ENCODE measurements at regions not wholly inside any gene's neighbourhood (a gene's known extent, or its start where the extent isn't known, plus 50 kb on each side); places are given as distances from the start of the nearest gene placed in this dataset.

DNA sequence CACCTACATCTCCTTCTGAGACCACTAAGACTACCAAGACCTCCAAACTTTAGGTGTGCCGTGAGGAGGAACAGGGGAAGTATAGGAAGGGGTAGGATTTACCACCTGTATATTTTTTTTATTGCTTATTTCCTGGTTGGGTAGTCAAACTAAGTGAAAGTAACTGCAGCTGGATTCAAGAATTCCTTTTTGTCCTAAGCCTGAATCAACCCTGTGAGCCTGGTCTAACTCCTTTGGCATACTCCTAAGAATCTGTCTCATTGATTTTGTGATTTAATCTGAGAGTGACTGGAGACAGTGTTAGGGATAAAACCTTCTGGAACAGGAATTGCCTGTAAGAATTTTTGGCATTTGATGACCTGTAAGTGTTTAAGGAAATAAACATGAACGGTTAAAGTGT, 523.5 kb upstream of the MIR17HG start:
- no peak overlapping the region for H3K4me2 ChIP-seq (ENCODE audit: low read length)
- H4K20me1 ChIP-seq (ENCODE audit: control insufficient read depth, insufficient read depth, low read depth, low read length): no peaks in the 10 kb centered on the region
- no peaks in the 10 kb centered on the region for H3K4me1 ChIP-seq (ENCODE audit: control insufficient read depth, low read length)
- no peaks in the 10 kb centered on the region for H3F3A ChIP-seq (ENCODE audit: control insufficient read depth, insufficient read depth)
- H3K4me3 ChIP-seq (ENCODE audit: low read length): no peak overlapping the region
- H3K36me3 ChIP-seq (ENCODE audit: control insufficient read depth, low read length): no peaks in the 10 kb centered on the region
- no peak overlapping the region for H3K27ac ChIP-seq (ENCODE audit: low read depth, low read length)
- no peaks in the 10 kb centered on the region for H3K9me3 ChIP-seq (ENCODE audit: control insufficient read depth, insufficient read depth, low read length)
- TF ChIP-seq, protein P1, sequence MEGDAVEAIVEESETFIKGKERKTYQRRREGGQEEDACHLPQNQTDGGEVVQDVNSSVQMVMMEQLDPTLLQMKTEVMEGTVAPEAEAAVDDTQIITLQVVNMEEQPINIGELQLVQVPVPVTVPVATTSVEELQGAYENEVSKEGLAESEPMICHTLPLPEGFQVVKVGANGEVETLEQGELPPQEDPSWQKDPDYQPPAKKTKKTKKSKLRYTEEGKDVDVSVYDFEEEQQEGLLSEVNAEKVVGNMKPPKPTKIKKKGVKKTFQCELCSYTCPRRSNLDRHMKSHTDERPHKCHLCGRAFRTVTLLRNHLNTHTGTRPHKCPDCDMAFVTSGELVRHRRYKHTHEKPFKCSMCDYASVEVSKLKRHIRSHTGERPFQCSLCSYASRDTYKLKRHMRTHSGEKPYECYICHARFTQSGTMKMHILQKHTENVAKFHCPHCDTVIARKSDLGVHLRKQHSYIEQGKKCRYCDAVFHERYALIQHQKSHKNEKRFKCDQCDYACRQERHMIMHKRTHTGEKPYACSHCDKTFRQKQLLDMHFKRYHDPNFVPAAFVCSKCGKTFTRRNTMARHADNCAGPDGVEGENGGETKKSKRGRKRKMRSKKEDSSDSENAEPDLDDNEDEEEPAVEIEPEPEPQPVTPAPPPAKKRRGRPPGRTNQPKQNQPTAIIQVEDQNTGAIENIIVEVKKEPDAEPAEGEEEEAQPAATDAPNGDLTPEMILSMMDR (IDR thresholded peaks at IDR 0.05; ENCODE audit: low read depth, low read length, poor library complexity, severe bottlenecking): no peak
- TF ChIP-seq EZH2phosphoT487 (IDR thresholded peaks at IDR 0.05; ENCODE audit: borderline replicate concordance, low read length): no peak
- H3K79me2 ChIP-seq (ENCODE audit: control insufficient read depth, low read length): no peaks in the 10 kb centered on the region
- no peaks in the 10 kb centered on the region for H3K9me2 ChIP-seq (replicated peaks; ENCODE audit: control insufficient read depth, low read length)
- no peaks in the 10 kb centered on the region for H3K27me3 ChIP-seq (ENCODE audit: control insufficient read depth, low read length)

DNA sequence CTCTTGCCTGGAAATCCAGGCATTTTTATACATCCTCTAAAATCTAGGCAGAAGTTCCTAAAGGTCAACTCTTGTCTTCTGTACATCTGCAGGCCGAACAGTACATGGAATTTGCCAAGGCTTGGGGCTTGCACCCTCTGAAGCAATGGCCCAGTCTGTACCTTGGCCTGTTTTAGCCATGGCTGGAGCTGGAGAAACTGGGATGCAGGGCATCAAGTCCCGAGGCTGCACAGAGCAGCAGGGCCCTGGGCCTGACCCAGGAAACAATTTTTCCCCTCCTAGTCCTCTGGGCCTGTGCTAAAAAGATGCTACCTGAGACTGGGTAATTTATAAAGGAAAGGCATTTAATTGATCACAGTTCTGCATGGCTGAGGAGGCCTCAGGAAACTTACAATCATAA, 520.8 kb upstream of the MIR17HG start:
- Histone ChIP-seq H3K27ac (ENCODE audit: low read depth, low read length) (no peak overlapping the region), H3K4me1 (ENCODE audit: control insufficient read depth, low read length) (no peaks in the 10 kb centered on the region), H3F3A (ENCODE audit: control insufficient read depth, insufficient read depth) (no peaks in the 10 kb centered on the region), H3K9me2 (replicated peaks; ENCODE audit: control insufficient read depth, low read length) (no peaks in the 10 kb centered on the region), H3K9me3 (ENCODE audit: control insufficient read depth, insufficient read depth, low read length) (no peaks in the 10 kb centered on the region), H3K27me3 (ENCODE audit: control insufficient read depth, low read length) (no peaks in the 10 kb centered on the region), H3K36me3 (ENCODE audit: control insufficient read depth, low read length) (no peaks in the 10 kb centered on the region), H4K20me1 (ENCODE audit: control insufficient read depth, insufficient read depth, low read depth, low read length) (no peaks in the 10 kb centered on the region), H3K4me2 (ENCODE audit: low read length) (no peak overlapping the region), H3K4me3 (ENCODE audit: low read length) (no peak overlapping the region), H3K79me2 (ENCODE audit: control insufficient read depth, low read length) (no peaks in the 10 kb centered on the region)
- TF ChIP-seq, protein P1 (IDR thresholded peaks at IDR 0.05; ENCODE audit: low read depth, low read length, poor library complexity, severe bottlenecking): no peak
- no peak for TF ChIP-seq EZH2phosphoT487 (IDR thresholded peaks at IDR 0.05; ENCODE audit: borderline replicate concordance, low read length)

DNA sequence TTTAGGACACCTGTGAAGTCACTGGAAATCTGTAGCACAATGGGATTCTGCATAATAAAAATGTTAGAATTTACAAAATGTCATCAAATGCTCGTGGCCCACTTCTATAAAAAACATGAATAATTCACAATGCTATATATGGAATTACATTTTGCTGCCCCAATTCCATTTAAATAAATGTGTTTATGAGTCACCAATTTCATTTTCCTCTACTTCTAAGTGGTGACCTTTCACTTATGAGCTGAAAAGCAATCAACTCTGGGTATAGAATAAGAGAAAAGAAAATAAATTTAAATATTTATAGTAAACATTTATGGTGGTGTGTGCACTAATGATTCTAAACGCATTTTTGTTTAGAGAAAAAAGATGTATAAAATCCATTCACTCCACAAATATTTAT, 516.7 kb upstream of the MIR17HG start:
- Histone ChIP-seq H3K27me3 (ENCODE audit: control insufficient read depth, low read length) (no peaks in the 10 kb centered on the region), H3K4me2 (ENCODE audit: low read length) (no peak overlapping the region)

More for the DNA sequence above, 516.7 kb upstream of the MIR17HG start:
- no peaks in the 10 kb centered on the region for H3K79me2 ChIP-seq (ENCODE audit: control insufficient read depth, low read length)
- H3K4me1 ChIP-seq (ENCODE audit: control insufficient read depth, low read length): no peaks in the 10 kb centered on the region
- H3K27ac ChIP-seq (ENCODE audit: low read depth, low read length): no peak overlapping the region
- TF ChIP-seq, protein P1 (IDR thresholded peaks at IDR 0.05; ENCODE audit: low read depth, low read length, poor library complexity, severe bottlenecking): no peak
- no peak for TF ChIP-seq EZH2phosphoT487 (IDR thresholded peaks at IDR 0.05; ENCODE audit: borderline replicate concordance, low read length)
- H4K20me1 ChIP-seq (ENCODE audit: control insufficient read depth, insufficient read depth, low read depth, low read length): no peaks in the 10 kb centered on the region
- H3F3A ChIP-seq (ENCODE audit: control insufficient read depth, insufficient read depth): no peaks in the 10 kb centered on the region
- no peaks in the 10 kb centered on the region for H3K9me2 ChIP-seq (replicated peaks; ENCODE audit: control insufficient read depth, low read length)
- H3K9me3 ChIP-seq (ENCODE audit: control insufficient read depth, insufficient read depth, low read length): no peaks in the 10 kb centered on the region
- H3K36me3 ChIP-seq (ENCODE audit: control insufficient read depth, low read length): no peaks in the 10 kb centered on the region
- no peak overlapping the region for H3K4me3 ChIP-seq (ENCODE audit: low read length)
